ENCODE measurements at regions not wholly inside any gene's neighbourhood (a gene's known extent, or its start where the extent isn't known, plus 50 kb on each side); places are given as distances from the start of the nearest gene placed in this dataset.

- Histone ChIP-seq H3K27me3 (ENCODE audit: insufficient read depth) (no peaks in the 10 kb centered on the region), H3K4me3 (no peak overlapping the region), H4K20me1 (replicated peaks; ENCODE audit: insufficient read depth) (no peaks in the 10 kb centered on the region), H3K27ac (ENCODE audit: low read depth) (no peak overlapping the region), H3K4me2 (no peak overlapping the region), H3K36me3 (ENCODE audit: insufficient read depth) (no peaks in the 10 kb centered on the region), H3K79me2 (replicated peaks; ENCODE audit: insufficient read depth) (no peaks in the 10 kb centered on the region), H3K4me1 (ENCODE audit: insufficient read depth) (no peaks in the 10 kb centered on the region), H3F3A (replicated peaks; ENCODE audit: low read depth) (no peaks in the 10 kb centered on the region), H2AFZ (no peak overlapping the region), H3K9me2 (ENCODE audit: insufficient read depth) (no peaks in the 10 kb centered on the region)
- no peaks in the 10 kb centered on the region for H3K27me3 Mint-ChIP-seq (ENCODE audit: insufficient read depth, low read depth, poor library complexity)
- TF ChIP-seq CREB1 (CRISPR knock-in tag; IDR thresholded peaks at IDR 0.05; ENCODE audit: low read depth) (no peak), JUNB (IDR thresholded peaks at IDR 0.05; ENCODE audit: unreplicated experiment) (no peak), EZH2phosphoT487 (IDR thresholded peaks at IDR 0.05; ENCODE audit: unreplicated experiment) (no peak)
- no peaks in the 10 kb centered on the region for H3K4me1 Mint-ChIP-seq
- no peak overlapping the region for H3K4me3 Mint-ChIP-seq
- 0 out of 3 replicates have a peak, but pooled peaks cover 3% of the 10 kb centered on the region for H3K9me3 Mint-ChIP-seq
- no peak for ATAC-seq
- DNase-seq (ENCODE audit: low spot score), result no peak
- H3K36me3 Mint-ChIP-seq (ENCODE audit: low read depth), result peaks cover under 1% of the 10 kb centered on the region; the same call in 1 of the 3 replicates
- no peak overlapping the region for H3K27ac Mint-ChIP-seq
These were observed 60.4 kb upstream of the GORAB start for GRCh38 chr1:170471398-170472053.

- Histone ChIP-seq H3K79me2 (replicated peaks; ENCODE audit: insufficient read depth) (no peaks in the 10 kb centered on the region), H3K4me3 (no peak overlapping the region), H4K20me1 (replicated peaks; ENCODE audit: insufficient read depth) (no peaks in the 10 kb centered on the region), H3K36me3 (ENCODE audit: insufficient read depth) (no peaks in the 10 kb centered on the region), H3K4me1 (ENCODE audit: insufficient read depth) (no peaks in the 10 kb centered on the region), H3K4me2 (no peak overlapping the region), H3F3A (replicated peaks; ENCODE audit: low read depth) (no peaks in the 10 kb centered on the region), H3K9me2 (ENCODE audit: insufficient read depth) (0 out of 2 replicates have a peak, but pooled peaks cover 8% of the 10 kb centered on the region), H3K27ac (ENCODE audit: low read depth) (no peak overlapping the region), H2AFZ (peak overlapping the region; percentile 9; the same call in 1 of the 2 replicates), H3K27me3 (ENCODE audit: insufficient read depth) (no peaks in the 10 kb centered on the region)
- Mint-ChIP-seq H3K9me3 (0 out of 3 replicates have a peak, but pooled peaks cover 4% of the 10 kb centered on the region), H3K4me1 (peaks cover 3% of the 10 kb centered on the region; the same call in 2 of the 3 replicates), H3K36me3 (ENCODE audit: low read depth) (no peaks in the 10 kb centered on the region), H3K27me3 (ENCODE audit: insufficient read depth, low read depth, poor library complexity) (no peaks in the 10 kb centered on the region), H3K27ac (no peak overlapping the region), H3K4me3 (no peak overlapping the region)
- DNase-seq (ENCODE audit: low spot score) (no peak), ATAC-seq (no peak)
- TF ChIP-seq STAT1 (IDR thresholded peaks at IDR 0.05; ENCODE audit: unreplicated experiment), result no peak
- TF ChIP-seq CREB1 (CRISPR knock-in tag; IDR thresholded peaks at IDR 0.05; ENCODE audit: low read depth), result no peak
- TF ChIP-seq ZNF331 (CRISPR knock-in tag; IDR thresholded peaks at IDR 0.05; ENCODE audit: low read depth), result no peak
- TF ChIP-seq POLR2AphosphoS5 (IDR thresholded peaks at IDR 0.05; ENCODE audit: low read depth), result no peak
- no peak for TF ChIP-seq EZH2 (IDR thresholded peaks at IDR 0.05; ENCODE audit: low read depth, unreplicated experiment)
- no peak for TF ChIP-seq REST (IDR thresholded peaks at IDR 0.05; ENCODE audit: unreplicated experiment)
These were observed 51.0 kb upstream of the GORAB start for GRCh38 chr1:170481000-170481399.
